SH-SY5Y (cell line): ENCODE measurements at regions not wholly inside any gene's neighbourhood (a gene's known extent, or its start where the extent isn't known, plus 50 kb on each side); places are given as distances from the start of the nearest gene placed in this dataset.
A peak's percentile ranks its signal among the peaks of the same experiment; 100 is the strongest.

Experiments
- GATA2 ChIP-seq: IDR thresholded peaks from 2 replicates; pipeline ENCODE4 v1.6.1; 2011; ENCODE audit warnings: mild to moderate bottlenecking, low read depth, low read length
- GATA3 ChIP-seq: IDR thresholded peaks from 2 replicates; pipeline ENCODE4 v1.6.1; 2011; ENCODE audit warnings: low read depth, mild to moderate bottlenecking, low read length, moderate library complexity

DNA sequence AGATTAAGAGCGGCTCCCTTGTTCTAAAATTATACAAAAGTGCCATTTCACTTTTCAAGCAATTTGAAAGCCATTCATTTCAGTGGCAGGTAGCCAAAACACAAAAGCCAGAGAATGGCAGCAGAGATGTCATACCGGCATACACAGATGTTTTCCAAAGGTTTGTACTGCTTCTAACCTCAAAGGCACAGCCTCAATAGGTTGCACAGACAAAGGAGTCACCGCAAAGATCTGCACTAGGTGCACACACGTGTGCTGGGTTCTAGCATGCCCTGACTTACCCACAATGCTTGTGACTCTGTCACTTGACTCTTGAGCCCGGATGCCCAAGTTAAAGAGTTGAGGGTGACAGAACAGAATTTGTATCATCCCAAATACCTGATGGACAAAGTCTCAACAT, 448.9 kb upstream of the ADGRL2 start:
- TF ChIP-seq GATA3 (no peak), GATA2 (no peak)

DNA sequence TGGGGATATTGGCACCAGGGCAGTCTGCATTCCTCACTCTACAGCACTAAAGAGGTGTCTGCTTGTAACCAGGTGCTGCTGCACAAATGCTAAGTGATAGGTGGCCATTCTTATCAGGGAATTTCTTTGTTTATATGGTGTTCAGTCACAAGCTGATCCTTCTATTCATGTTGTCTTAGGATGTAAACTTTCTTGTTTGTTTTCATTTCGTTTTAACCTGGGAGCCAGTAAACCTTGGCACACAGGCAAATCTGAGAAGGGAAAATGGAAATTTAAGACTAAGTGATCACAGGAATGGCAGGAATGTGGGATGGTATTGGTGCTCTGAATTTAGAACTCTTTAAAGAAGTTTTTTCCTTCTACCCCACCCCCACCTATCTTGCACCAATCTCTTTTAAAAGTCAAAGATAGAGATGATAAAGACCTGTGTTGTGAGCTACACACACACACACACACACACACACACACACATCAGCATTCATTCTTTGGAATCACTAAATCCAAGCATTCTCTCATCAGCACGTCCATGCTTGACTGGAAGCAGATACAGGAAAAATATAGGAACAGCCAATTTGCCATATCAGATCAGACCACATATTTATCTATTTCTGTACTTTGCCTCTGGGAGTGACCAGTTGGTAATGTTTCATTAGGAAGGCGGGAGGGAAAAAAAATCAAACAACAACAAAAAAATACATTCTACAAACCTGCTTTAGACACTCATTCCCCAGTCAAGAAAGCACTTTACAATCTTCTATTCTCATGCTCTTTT, 451.4 kb upstream of the ADGRL2 start:
- TF ChIP-seq GATA2 (peak; percentile 40), GATA3 (peak; percentile 62)

DNA sequence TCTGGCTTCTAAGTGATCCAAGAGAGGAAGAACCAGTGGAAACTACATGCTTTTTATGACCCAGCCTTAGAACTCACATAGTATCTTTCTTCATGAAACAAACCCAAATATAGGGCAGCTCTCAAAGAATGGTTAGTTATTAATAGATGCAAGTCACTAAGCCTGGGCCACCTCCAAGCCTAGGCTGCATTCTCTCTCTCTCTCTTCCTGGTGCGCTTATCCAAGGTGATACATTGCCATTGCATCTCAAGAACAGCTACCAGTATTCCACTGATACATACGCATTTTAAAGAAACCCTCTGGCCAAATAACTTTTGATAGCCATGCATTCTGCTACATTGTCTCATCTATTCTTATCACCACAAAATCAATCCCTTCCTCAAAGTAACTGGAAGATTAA, 455.6 kb upstream of the ADGRL2 start:
- TF ChIP-seq GATA2 = no peak
- TF ChIP-seq GATA3 = no peak

DNA sequence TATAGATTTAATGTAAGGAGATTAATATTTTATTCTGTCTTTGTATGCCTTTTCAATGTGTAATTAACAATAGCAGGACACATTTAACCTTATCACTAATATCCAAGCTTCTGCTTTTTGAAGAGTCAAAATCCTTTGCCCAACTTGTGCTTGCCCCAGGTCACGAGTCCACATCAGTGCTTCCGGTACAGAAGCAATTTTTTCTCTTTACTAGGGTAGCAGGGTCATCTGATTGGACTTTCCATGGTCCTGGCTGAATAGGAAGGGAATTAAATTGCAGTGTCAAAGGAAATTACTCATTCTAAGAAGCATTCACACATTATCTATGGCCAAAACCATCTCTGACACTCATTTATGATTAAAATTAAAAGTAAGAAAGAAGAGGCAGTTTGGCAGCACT, 460.5 kb upstream of the ADGRL2 start:
- no peak for TF ChIP-seq GATA2
- TF ChIP-seq GATA3 = no peak

DNA sequence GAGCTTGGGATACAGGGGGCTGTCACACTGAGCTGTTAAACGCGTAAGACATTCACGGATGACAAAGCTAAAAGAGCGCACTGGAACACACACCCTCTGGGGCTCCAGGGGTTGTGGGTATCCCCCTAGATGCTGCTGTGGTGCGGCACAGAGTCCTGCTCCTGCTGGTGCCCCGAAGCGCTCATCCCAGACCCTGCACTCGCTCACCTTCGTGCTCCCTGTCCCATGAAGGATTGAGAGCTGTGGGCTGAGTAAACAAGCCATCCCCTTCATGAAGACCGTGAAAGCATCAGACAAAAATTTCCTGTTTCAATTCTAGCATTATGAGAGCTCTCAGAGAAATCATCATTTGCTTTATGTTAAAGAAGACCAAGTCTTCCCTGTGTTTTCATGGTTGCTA, 463.5 kb upstream of the ADGRL2 start:
- no peak for TF ChIP-seq GATA2

DNA sequence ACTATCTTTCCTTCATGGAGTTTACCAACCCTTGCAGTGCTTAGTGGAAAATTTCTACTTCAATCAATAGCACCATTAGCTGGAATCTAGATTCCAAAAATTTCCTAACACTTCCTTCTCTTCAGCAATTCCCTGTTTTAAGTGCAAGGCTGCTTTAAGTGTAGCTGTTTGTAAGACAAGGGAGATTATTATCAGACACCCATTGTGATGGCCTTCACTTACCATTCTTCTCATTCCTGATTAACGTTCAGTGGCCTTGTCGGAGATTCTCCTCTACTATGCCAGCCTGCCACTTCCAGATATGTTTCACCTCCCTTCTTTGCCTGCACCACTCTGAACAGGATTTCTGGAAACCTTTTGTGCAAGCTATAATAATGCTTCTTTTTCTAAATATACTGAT, 464.9 kb upstream of the ADGRL2 start:
- no peak for TF ChIP-seq GATA2
- no peak for TF ChIP-seq GATA3

DNA sequence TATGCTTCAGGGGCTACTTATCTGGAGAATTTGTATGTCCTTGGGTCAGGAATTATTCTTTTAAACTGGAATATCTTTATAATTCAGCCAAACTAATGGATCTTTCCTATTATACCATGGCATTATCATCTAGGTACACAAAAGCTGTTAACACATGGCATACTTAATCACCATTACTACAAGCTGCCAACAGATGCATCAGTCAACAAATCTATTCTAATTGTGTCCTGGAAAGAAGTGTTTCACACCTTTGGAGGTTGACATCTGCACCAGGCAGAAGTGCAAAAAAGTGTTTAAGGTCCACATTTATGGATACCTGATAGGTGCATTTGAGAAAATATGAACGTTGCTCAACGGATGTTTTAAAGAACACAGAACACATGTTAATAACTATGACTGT, 470.2 kb upstream of the ADGRL2 start:
- no peak for TF ChIP-seq GATA2
- TF ChIP-seq GATA3 = no peak

DNA sequence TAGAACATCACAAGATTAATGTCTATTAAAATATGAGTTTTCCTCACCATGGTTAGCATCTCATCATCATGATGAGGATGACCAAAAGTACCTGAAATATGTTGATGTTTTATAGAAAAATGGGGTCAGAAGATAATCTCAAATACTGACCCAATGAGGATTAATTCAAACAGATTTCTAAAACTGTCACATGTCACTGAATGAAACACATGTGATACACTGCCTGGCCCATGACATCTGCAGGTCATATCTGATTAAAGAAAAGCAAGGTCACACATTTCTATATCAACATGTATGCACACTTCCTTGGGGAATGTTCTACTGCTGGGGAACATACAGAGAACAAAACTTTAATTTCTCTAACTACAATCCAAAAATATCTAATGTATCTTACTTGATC, 470.6 kb upstream of the ADGRL2 start:
- TF ChIP-seq GATA2 (no peak), GATA3 (no peak)

DNA sequence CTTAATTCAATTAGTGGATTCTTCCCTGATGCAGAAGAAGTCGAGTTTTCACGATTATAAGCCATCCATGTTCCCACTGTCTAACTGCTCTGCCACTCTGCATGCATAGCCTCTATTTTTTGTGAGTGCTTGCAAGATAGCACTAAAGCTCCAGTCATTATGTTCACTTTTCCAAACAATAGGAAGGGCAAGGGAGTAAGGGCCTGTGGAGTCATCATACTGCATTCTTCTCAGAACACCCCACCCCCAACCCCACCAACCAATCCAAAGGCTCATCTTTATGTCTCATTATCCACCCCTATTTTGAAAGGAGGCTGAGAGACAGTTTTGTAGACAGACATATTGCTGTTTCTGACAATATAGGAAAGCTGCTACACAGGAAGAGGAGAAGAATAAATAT, 471.7 kb upstream of the ADGRL2 start:
- TF ChIP-seq GATA2 = no peak
- TF ChIP-seq GATA3 = no peak

DNA sequence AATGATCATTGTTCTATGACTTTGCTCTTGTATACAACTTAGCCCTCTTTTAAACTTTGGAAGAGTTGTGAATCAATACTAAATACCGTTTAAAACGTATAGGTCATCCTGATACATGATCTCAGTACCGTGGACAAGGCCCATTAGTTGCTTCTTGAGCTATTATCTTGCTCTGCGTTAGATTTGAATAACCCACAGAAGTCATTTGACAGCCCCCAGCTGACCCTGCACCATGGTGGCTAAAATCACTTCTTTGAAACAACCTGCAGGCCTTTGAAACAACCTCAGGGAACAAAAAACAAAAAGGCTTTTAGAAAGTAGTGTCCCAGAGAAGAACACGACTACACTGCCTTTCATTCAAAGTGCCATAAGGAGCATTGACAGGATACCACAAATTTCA, 473.0 kb upstream of the ADGRL2 start:
- TF ChIP-seq GATA2 (no peak), GATA3 (no peak)

DNA sequence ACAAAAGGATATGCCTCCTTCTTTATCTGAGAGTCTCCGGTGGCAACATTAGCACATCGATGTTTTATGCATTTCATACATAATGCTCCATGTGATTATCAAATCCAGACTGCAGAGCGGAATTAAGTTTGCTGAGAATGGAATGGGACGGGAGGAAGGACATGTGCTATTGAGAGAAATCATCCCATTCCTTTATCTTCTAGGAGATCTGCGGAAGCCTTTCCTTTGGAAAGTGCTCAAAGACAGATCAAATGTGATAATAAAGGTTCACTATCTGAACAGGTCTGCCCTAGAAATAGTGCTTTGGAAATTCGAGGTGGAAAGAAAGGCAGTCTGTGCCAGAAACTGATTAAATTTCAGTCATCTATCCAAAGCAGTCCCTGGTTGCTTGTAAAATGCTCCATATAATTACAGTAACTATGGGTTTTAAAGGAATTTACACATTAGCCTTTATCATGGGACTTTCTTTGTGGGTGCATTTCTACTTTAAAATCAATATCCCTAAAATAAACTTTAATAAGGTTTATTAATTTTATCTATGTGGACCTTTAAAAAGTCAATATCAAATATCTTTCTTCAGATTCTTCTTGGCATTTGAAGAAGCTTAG, 473.5 kb upstream of the ADGRL2 start:
- peak; percentile 67; the same call in 1 of the 2 replicates for TF ChIP-seq GATA3
- peak; percentile 84 for TF ChIP-seq GATA2

DNA sequence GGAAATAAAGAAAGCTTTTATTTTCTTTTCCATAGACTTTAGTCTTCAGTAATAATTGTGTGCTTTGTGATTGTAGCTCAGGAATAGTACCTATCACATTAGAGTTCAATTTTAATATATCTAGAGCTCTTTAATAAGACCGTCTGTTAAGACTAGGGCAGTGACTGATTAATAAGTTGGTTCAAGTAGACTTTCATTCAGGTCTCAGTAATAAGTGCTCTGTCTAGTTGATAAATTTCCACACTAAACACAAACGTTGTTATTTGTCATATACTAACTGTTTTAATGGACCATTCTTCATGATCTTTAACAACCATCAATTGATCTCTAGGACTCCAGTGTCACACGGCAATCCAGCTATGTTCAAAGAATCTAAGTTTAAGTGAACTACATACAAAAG, 474.5 kb upstream of the ADGRL2 start:
- no peak for TF ChIP-seq GATA3
- TF ChIP-seq GATA2 = no peak

DNA sequence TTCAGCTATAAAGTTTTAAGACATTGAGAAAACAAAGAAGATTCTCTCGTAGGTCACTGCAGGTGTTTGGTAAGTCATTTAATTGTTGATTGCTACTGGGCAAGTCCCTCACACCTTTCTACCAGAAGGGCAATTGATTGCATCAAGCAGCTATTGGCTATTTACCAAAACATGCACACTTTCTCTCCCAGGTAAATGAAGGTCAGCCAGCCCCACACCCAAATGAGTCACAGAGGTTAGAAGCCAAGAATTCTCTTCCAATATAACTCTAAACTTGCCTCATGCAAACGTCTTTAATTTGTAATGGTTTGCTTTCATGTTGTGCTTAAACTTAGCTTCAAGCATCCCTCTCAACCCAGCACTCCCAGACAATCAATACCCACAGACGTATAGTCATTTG, 475.3 kb upstream of the ADGRL2 start:
- TF ChIP-seq GATA2 (no peak), GATA3 (no peak)

DNA sequence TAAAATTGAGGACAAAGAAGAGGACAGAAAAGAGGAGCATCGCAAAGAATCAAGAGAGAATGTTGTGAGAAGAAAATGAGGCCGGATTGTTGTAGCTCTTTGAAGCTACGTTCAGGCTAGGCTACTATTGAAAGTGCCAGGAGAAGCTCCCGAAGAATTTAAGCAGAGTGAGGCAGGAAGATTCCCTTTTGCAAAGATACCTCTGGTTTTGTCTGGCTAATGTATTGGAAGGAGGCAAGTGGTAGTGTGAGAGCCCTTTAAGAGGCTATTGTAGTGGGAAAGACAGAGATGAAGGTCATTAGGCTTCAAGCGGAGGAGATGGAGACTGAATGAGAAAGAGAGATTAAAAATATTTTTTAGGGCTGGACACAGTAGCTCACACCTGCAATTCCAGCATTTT, 476.9 kb upstream of the ADGRL2 start:
- no peak for TF ChIP-seq GATA3
- TF ChIP-seq GATA2 = no peak

DNA sequence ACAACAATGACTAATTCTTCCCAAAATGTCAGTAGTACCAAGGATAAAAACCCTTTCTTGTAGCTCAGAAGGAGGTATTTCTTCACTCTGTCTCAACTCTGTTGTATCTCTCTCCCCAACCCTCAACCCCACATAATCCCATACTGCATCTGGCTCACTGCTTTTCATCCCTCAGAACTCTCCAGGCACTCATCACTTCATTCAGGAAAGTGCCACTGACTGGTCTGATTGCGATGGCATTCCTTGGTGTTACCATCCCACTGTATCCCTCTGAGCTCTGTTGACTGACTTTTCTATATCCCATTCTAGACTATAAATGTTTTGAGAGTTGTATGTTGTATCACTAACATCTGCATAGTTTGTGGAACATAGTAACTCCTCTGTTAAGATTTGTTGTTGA, 483.5 kb upstream of the ADGRL2 start:
- TF ChIP-seq GATA2 (no peak), GATA3 (no peak)

DNA sequence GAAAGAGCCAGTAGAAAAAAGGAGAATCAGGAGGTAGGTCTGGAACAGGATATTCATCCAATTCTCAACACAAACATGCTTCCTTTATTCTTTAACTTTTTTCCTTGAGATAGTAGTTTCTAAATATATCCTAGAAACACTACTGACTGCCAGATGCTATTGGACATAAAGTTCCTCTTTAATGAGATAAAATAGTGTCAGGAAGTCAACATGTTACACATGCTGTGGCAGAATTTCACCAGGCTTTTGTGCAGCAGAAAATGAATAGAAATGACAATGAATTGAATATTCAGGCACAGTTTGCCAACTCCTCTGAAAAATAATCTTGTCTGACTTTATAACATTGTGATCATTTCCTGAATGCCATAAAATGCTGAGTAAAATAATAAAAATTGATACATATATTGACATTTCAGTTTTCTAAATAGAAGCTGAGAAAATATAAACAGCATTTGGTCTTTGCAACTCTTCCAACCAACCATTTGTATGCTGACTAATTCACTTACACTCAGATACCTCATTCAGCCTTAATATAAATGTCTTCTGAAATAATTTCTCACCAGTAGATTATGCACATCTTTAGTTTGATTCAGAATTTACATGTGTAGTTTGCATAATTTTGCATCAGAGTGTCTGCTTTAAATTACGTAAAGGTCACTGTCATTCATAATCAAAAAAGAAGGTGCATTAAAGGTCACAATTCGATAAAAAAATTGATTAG, 486.1 kb upstream of the ADGRL2 start:
- no peak for TF ChIP-seq GATA2
- no peak for TF ChIP-seq GATA3
